Epithelial cell of esophagus (primary cell): ENCODE measurements at regions not wholly inside any gene's neighbourhood (a gene's known extent, or its start where the extent isn't known, plus 50 kb on each side); places are given as distances from the start of the nearest gene placed in this dataset.

Experiments used
- DNase-seq: peaks from one replicate; pipeline ENCODE4 v3.0.0; 2010; ENCODE audit warnings: low read depth
- H3K4me3 ChIP-seq: 2 replicates; pipeline ENCODE4 v1.5.1; 2011; ENCODE audit warnings: mild to moderate bottlenecking, low read length, control low read depth
- CTCF ChIP-seq: IDR thresholded peaks from 2 replicates; pipeline ENCODE4 v1.5.1; 2011; ENCODE audit warnings: low read depth, mild to moderate bottlenecking, low read length, control low read depth, inconsistent platforms; ENCODE audit not compliant: insufficient read depth; ENCODE audit errors: missing control alignments

GRCh38 chr15:36502509-36502908, 76.9 kb upstream of the CDIN1 start:
- H3K4me3 ChIP-seq: no peak overlapping the region
- no peak for TF ChIP-seq CTCF
- no peak for DNase-seq

- DNase-seq: no peak
- no peak overlapping the region for H3K4me3 ChIP-seq
- no peak for TF ChIP-seq CTCF
Measured at GRCh38 chr15:36506733-36507356, 72.6 kb upstream of the CDIN1 start.

- no peak overlapping the region for H3K4me3 ChIP-seq
- DNase-seq: no peak
- no peak for TF ChIP-seq CTCF
Measured at GRCh38 chr15:36507458-36507857, 72.0 kb upstream of the CDIN1 start.

- no peak for TF ChIP-seq CTCF
- no peak overlapping the region for H3K4me3 ChIP-seq
- no peak for DNase-seq
Measured at GRCh38 chr15:36511594-36511993, 67.8 kb upstream of the CDIN1 start.

- TF ChIP-seq CTCF: no peak
- no peak for DNase-seq
- H3K4me3 ChIP-seq: no peak overlapping the region
Measured at GRCh38 chr15:36517758-36518157, 61.7 kb upstream of the CDIN1 start.

- TF ChIP-seq CTCF: no peak
- DNase-seq: no peak
Measured at GRCh38 chr15:36519067-36519466, 60.4 kb upstream of the CDIN1 start.

GRCh38 chr15:36525430-36525829, 54.0 kb upstream of the CDIN1 start:
- no peak overlapping the region for H3K4me3 ChIP-seq
- TF ChIP-seq CTCF: no peak

More at GRCh38 chr15:36519067-36519466, 60.4 kb upstream of the CDIN1 start:
- no peak overlapping the region for H3K4me3 ChIP-seq

More at GRCh38 chr15:36525430-36525829, 54.0 kb upstream of the CDIN1 start:
- DNase-seq: no peak
